ENCODE measurements at regions not wholly inside any gene's neighbourhood (a gene's known extent, or its start where the extent isn't known, plus 50 kb on each side); places are given as distances from the start of the nearest gene placed in this dataset.

DNA sequence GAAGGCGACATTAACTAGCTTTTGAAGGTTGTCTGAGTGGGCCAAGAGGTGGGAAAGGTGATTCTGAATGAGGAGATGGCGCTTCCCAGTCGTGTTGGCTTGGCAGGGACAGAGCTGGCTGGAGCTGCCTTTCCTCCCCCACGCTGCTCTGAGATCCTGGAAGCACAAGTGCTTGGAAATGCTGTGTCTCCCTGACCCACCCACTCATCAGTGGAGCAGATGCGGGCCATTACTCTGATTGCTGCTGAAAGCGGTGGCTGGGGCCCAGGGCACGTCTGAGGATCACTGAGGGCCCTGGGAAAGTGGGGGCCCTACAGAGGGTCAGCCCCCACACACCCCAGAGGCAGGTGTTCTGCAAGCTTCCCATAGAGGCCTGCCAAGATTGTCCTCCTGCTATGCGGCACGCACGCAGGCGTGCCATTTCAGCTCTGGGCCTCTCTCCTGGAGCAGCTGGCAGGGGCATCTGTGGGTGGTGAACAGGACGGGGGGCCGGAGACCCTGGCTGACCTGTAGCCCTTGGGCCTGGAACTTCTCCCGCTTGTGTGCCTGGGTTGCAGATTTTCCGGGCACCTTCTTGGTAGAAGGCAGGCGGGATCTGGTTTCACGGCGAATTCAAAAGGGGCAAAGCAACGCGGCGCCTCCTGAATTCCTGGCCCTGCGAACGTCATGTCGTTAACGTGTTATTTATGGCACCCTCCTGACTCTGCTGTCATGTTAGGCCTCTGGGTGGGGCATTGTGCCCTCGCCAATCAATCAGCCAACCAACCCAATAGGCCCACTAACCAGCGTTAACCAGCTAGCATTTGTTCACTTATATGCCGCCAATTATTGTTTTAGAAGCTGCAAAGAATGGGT lies 133.8 kb upstream of the TBX3 start:
- no peaks in the 10 kb centered on the region for H3K36me3 ChIP-seq (ENCODE audit: insufficient read depth in 1 of 2, low read depth in 1 of 2)
- H3K27me3 ChIP-seq (ENCODE audit: insufficient read depth in 3 of 3, low read length in 2 of 3): no peaks in the 10 kb centered on the region
- TF ChIP-seq, protein P1, sequence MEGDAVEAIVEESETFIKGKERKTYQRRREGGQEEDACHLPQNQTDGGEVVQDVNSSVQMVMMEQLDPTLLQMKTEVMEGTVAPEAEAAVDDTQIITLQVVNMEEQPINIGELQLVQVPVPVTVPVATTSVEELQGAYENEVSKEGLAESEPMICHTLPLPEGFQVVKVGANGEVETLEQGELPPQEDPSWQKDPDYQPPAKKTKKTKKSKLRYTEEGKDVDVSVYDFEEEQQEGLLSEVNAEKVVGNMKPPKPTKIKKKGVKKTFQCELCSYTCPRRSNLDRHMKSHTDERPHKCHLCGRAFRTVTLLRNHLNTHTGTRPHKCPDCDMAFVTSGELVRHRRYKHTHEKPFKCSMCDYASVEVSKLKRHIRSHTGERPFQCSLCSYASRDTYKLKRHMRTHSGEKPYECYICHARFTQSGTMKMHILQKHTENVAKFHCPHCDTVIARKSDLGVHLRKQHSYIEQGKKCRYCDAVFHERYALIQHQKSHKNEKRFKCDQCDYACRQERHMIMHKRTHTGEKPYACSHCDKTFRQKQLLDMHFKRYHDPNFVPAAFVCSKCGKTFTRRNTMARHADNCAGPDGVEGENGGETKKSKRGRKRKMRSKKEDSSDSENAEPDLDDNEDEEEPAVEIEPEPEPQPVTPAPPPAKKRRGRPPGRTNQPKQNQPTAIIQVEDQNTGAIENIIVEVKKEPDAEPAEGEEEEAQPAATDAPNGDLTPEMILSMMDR (IDR thresholded peaks at IDR 0.05): no peak
- DNase-seq (peak in 1 of 2 donors; percentile 22), ATAC-seq (peak; percentile 48 to 86 (median 70))
- no peak overlapping the region for H3K4me3 ChIP-seq
- H3K9me3 ChIP-seq: no peaks in the 10 kb centered on the region
- 27 to 36% (median 28%) methylated on average over 28 of the region's 28 CpGs for WGBS, 3 donors
- H3K27ac ChIP-seq: no peak overlapping the region
- intact Hi-C loops (cut with DNase I): no loop called here
- no peaks in the 10 kb centered on the region for H3K4me1 ChIP-seq

DNA sequence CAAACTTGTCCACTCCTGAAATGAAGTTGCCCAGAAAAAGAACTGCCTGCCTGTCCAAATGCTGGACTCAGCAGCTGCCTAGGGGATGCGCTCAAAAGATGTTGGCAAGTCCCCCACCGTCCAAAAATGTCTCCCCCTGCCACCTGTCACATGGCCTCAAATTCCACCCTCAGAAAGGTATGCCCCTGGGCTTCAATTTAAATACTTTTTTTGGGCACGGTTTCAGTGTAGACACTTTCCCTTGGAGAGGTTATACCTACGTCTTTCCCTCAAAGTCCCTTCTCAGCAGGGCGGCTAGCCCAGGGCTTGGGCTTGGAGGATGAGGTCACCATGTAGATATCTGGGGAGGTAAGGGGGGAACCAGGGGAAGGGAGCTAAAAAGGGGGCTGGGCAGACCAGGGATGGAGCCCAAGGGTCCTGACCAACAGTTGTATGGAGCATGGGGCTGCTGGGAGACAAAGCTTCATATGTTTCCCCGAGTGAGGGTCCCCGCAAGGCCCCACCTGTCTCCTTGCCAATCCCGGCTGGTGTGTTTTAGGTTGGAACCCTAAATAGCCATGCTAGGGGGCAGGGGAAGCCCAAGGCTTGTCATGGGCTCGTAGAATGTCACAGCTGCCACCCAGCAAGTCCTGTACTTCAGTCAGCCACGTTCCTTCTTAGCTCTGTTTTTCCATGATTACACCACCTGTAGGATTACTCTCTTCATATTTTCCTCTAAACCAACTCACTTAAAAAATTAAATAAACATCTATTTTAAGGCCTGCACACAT lies 131.2 kb upstream of the TBX3 start:
- WGBS, 3 donors: 61 to 79% (median 66%) methylated on average over 10 of the region's 10 CpGs
- intact Hi-C loops (cut with DNase I): no loop called here
- no peak overlapping the region for H3K4me3 ChIP-seq
- H3K36me3 ChIP-seq (ENCODE audit: insufficient read depth in 1 of 2, low read depth in 1 of 2): no peaks in the 10 kb centered on the region
- TF ChIP-seq, protein P1 (IDR thresholded peaks at IDR 0.05): no peak
- no peaks in the 10 kb centered on the region for H3K9me3 ChIP-seq
- no peak for DNase-seq
- H3K4me1 ChIP-seq: no peaks in the 10 kb centered on the region
- H3K27me3 ChIP-seq (ENCODE audit: insufficient read depth in 3 of 3, low read length in 2 of 3): no peaks in the 10 kb centered on the region
- ATAC-seq: no peak
- H3K27ac ChIP-seq: no peak overlapping the region

- intact Hi-C loops (cut with DNase I): no loop called here
- ATAC-seq: no peak
- no peak overlapping the region for H3K4me3 ChIP-seq
These were observed 129.1 kb upstream of the TBX3 start for GRCh38 chr12:114812858-114813761.

DNA sequence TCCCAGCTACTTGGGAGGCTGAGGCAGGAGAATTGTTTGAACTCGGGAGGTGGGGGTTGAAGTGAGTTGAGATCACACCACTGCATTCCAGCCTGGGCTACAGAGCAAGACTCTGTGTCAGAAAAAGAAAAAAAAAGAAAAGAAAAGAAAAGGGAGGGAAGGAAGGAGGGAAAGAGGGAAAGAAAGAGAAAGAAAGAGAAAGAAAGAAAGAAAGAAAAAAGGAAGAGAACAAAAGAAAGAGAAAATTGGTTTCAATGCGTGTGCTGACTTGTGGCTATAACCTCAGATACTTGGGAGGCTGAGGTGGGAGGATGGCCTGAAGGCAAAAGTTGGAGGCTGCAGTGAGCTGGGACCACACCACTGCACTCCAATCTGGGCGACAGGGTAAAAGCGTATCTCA lies 128.4 kb upstream of the TBX3 start:
- intact Hi-C loops (cut with DNase I): no loop called here
- Histone ChIP-seq H3K9me3 (no peaks in the 10 kb centered on the region), H3K27me3 (ENCODE audit: insufficient read depth in 3 of 3, low read length in 2 of 3) (no peaks in the 10 kb centered on the region), H3K4me3 (no peak overlapping the region), H3K27ac (no peak overlapping the region), H3K4me1 (no peaks in the 10 kb centered on the region), H3K36me3 (ENCODE audit: insufficient read depth in 1 of 2, low read depth in 1 of 2) (no peaks in the 10 kb centered on the region)
- DNase-seq: no peak
- 95 to 97% (median 96%) methylated on average over 4 of the region's 4 CpGs for WGBS, 3 donors
- no peak for ATAC-seq
- TF ChIP-seq, protein P1 (IDR thresholded peaks at IDR 0.05): no peak

More at GRCh38 chr12:114812858-114813761, 129.1 kb upstream of the TBX3 start:
- Histone ChIP-seq H3K36me3 (ENCODE audit: insufficient read depth in 1 of 2, low read depth in 1 of 2) (no peaks in the 10 kb centered on the region), H3K27ac (no peak overlapping the region), H3K27me3 (ENCODE audit: insufficient read depth in 3 of 3, low read length in 2 of 3) (no peaks in the 10 kb centered on the region), H3K4me1 (no peaks in the 10 kb centered on the region), H3K9me3 (no peaks in the 10 kb centered on the region)
- DNase-seq: no peak
- TF ChIP-seq, protein P1 (IDR thresholded peaks at IDR 0.05): no peak
- 61 to 71% (median 62%) methylated on average over 19 of the region's 19 CpGs for WGBS, 3 donors

Measured in psoas muscle (tissue), 7 donors.